ENCODE measurements at regions not wholly inside any gene's neighbourhood (a gene's known extent, or its start where the extent isn't known, plus 50 kb on each side); places are given as distances from the start of the nearest gene placed in this dataset.

GRCh38 chr13:59330764-59331163 lies 833.0 kb downstream of the DIAPH3 start:
- H3K4me1 ChIP-seq (ENCODE audit: insufficient read depth, low read length) = no peaks in the 10 kb centered on the region
- H4K20me1 ChIP-seq (ENCODE audit: insufficient read depth, low read length) = no peaks in the 10 kb centered on the region
- ATAC-seq (no peak), DNase-seq (ENCODE audit: low spot score) (no peak), FAIRE-seq (no peak)
- H3K27ac ChIP-seq (ENCODE audit: extremely low read length, insufficient read depth, low read length) = no peak overlapping the region
- POLR2A ChIA-PET = no interaction called here
- H2AFZ ChIP-seq (ENCODE audit: low read length) = no peak overlapping the region
- no peaks in the 10 kb centered on the region for H3K79me2 ChIP-seq (ENCODE audit: insufficient read depth, low read length)
- no peaks in the 10 kb centered on the region for H3K36me3 ChIP-seq (replicated peaks in 1 of 2; ENCODE audit: control insufficient read depth in 1 of 2, insufficient read depth in 2 of 2, low read length in 2 of 2)
- TF ChIP-seq ZNF432 (CRISPR knock-in tag; IDR thresholded peaks at IDR 0.05; ENCODE audit: borderline replicate concordance) (no peak), KLF9 (CRISPR knock-in tag; IDR thresholded peaks at IDR 0.05; ENCODE audit: low read depth) (no peak), SYNCRIP (IDR thresholded peaks at IDR 0.05; ENCODE audit: insufficient read depth, low read depth, low read length) (no peak), ZFP36L2 (CRISPR knock-in tag; IDR thresholded peaks at IDR 0.05) (no peak), FOXP1 (IDR thresholded peaks at IDR 0.05) (no peak), FOXP1 (CRISPR knock-in tag; IDR thresholded peaks at IDR 0.05) (no peak), ATF7-NPFF (CRISPR knock-in tag; IDR thresholded peaks at IDR 0.05; ENCODE audit: low read depth) (no peak), GLMP (CRISPR knock-in tag; IDR thresholded peaks at IDR 0.05; ENCODE audit: borderline replicate concordance) (no peak), ATF4 (CRISPR knock-in tag; IDR thresholded peaks at IDR 0.05) (no peak), NR2F2 (IDR thresholded peaks at IDR 0.05; ENCODE audit: borderline replicate concordance, low read depth) (no peak), ZNF33B (CRISPR knock-in tag; IDR thresholded peaks at IDR 0.05) (no peak)
- TF ChIP-seq, protein P1, sequence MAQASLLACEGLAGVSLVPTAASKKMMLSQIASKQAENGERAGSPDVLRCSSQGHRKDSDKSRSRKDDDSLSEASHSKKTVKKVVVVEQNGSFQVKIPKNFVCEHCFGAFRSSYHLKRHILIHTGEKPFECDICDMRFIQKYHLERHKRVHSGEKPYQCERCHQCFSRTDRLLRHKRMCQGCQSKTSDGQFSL (CRISPR knock-in tag; IDR thresholded peaks at IDR 0.05) = no peak
- in situ Hi-C loops (cut with HindIII; ENCODE audit: extremely low pct_ligation_motif_present, low pct_unique_long_range_greater_than_20kb) (no loop called here), intact Hi-C loops (cut with micrococcal nuclease; ENCODE audit: unreplicated experiment) (no loop called here)
- no TSS peak for BruUV-seq (replicated peaks)
- H3K4me2 ChIP-seq (ENCODE audit: low read depth, low read length) = no peak overlapping the region
- H3K9me3 ChIP-seq (ENCODE audit: low read length) = no peaks in the 10 kb centered on the region
- no peaks in the 10 kb centered on the region for H3K27me3 ChIP-seq (ENCODE audit: control insufficient read depth in 1 of 2, insufficient read depth in 2 of 2, low read length in 2 of 2)
- 0% methylated on average over 1 of the region's 1 CpG for WGBS (ENCODE audit: low lambda C conversion rate)
- no peak overlapping the region for H3K9ac ChIP-seq (ENCODE audit: insufficient read depth, low read depth, low read length)
- H3K4me3 ChIP-seq (replicated peaks in 1 of 3; ENCODE audit: insufficient read depth in 1 of 3, low read depth in 2 of 3, low read length in 3 of 3) = no peak overlapping the region
- CTCF ChIA-PET (ENCODE audit: low intra/inter-chr PET ratio, low total read pairs) = no interaction called here

All from HepG2 (cell line).